ENCODE measurements at regions not wholly inside any gene's neighbourhood (a gene's known extent, or its start where the extent isn't known, plus 50 kb on each side); places are given as distances from the start of the nearest gene placed in this dataset.

GRCh38 chr10:71138166-71138830 is 74.1 kb upstream of the UNC5B start:
- WGBS (ENCODE audit: insufficient coverage): 89% methylated on average over 14 of the region's 14 CpGs
- TF ChIP-seq, protein P1, sequence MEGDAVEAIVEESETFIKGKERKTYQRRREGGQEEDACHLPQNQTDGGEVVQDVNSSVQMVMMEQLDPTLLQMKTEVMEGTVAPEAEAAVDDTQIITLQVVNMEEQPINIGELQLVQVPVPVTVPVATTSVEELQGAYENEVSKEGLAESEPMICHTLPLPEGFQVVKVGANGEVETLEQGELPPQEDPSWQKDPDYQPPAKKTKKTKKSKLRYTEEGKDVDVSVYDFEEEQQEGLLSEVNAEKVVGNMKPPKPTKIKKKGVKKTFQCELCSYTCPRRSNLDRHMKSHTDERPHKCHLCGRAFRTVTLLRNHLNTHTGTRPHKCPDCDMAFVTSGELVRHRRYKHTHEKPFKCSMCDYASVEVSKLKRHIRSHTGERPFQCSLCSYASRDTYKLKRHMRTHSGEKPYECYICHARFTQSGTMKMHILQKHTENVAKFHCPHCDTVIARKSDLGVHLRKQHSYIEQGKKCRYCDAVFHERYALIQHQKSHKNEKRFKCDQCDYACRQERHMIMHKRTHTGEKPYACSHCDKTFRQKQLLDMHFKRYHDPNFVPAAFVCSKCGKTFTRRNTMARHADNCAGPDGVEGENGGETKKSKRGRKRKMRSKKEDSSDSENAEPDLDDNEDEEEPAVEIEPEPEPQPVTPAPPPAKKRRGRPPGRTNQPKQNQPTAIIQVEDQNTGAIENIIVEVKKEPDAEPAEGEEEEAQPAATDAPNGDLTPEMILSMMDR (IDR thresholded peaks at IDR 0.05): no peak
- Mint-ChIP-seq H3K9me3 (no peaks in the 10 kb centered on the region), H3K4me1 (no peaks in the 10 kb centered on the region), H3K27me3 (ENCODE audit: low read depth in 2 of 2) (peaks cover 6 to 12% of the 10 kb centered on the region in 2 donors), H3K27ac (no peak overlapping the region), H3K36me3 (no peaks in the 10 kb centered on the region), H3K4me3 (no peak overlapping the region)
- intact Hi-C loops (cut with micrococcal nuclease): no loop called here
- no peak for ATAC-seq
- H3K4me3 ChIP-seq (ENCODE audit: low read length): no peak overlapping the region
- no peaks in the 10 kb centered on the region for H3K36me3 ChIP-seq (ENCODE audit: control insufficient read depth, insufficient read depth, low read length)
- no peak for DNase-seq
- H3K27me3 ChIP-seq (ENCODE audit: control insufficient read depth, insufficient read depth, low read length): no peaks in the 10 kb centered on the region
- no peak overlapping the region for H3K27ac ChIP-seq (ENCODE audit: low read length)
- no peaks in the 10 kb centered on the region for H3K4me1 ChIP-seq (ENCODE audit: control insufficient read depth, insufficient read depth, low read length)
- no peaks in the 10 kb centered on the region for H3K9me3 ChIP-seq (ENCODE audit: control insufficient read depth, insufficient read depth, low read length)

DNA sequence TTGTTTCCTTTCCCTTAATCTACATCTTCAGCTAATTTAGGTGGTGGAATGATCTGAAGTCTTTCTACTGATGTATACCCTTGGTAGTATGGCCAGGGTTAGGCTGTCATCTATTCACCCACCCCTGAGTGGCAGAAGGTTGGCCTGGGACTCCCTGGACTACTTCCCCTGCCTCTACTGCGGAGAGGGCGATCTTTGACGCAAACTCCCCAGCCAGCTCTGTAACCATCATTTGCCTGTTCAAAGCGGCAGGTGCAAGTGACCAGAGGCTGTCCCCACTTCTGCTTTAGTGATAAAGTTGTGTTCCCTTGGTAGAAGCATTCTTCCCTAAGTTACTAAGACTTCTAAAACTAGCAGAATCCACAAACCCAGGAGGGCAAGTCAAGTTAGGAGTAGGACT is 70.8 kb upstream of the UNC5B start:
- Mint-ChIP-seq H3K27ac (no peak overlapping the region), H3K36me3 (no peaks in the 10 kb centered on the region), H3K27me3 (ENCODE audit: low read depth in 2 of 2) (peaks cover 6 to 12% of the 10 kb centered on the region in 2 donors), H3K4me3 (no peak overlapping the region), H3K4me1 (no peaks in the 10 kb centered on the region), H3K9me3 (no peaks in the 10 kb centered on the region)
- intact Hi-C loops (cut with micrococcal nuclease): no loop called here
- Histone ChIP-seq H3K27ac (ENCODE audit: low read length) (no peak overlapping the region), H3K4me1 (ENCODE audit: control insufficient read depth, insufficient read depth, low read length) (no peaks in the 10 kb centered on the region), H3K36me3 (ENCODE audit: control insufficient read depth, insufficient read depth, low read length) (no peaks in the 10 kb centered on the region), H3K4me3 (ENCODE audit: low read length) (no peak overlapping the region), H3K27me3 (ENCODE audit: control insufficient read depth, insufficient read depth, low read length) (no peaks in the 10 kb centered on the region), H3K9me3 (ENCODE audit: control insufficient read depth, insufficient read depth, low read length) (no peaks in the 10 kb centered on the region)
- WGBS (ENCODE audit: insufficient coverage): 98% methylated on average over 4 of the region's 4 CpGs
- no peak for DNase-seq
- no peak for ATAC-seq
- TF ChIP-seq, protein P1 (IDR thresholded peaks at IDR 0.05): no peak

DNA sequence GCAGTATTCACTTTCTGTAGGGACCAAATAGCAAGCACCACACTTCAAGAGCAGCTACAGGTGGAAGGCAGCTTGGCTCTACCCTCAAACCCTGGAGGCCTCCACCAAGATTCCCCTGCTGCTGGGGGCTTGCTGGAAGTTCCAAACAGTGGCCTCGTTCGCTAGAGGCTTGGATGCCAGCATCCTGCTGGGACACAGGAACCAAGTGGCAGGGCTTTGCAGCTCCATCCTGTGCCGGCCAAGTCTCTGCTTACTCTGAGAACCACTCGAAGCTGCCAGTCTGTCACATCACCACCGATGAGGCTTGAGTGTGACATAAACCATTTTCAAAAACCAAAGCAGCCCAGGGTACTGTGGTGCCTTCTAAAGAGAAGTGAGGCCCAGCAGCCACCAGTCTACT is 69.2 kb upstream of the UNC5B start:
- no peaks in the 10 kb centered on the region for H3K36me3 Mint-ChIP-seq
- DNase-seq: no peak
- no peaks in the 10 kb centered on the region for H3K9me3 Mint-ChIP-seq
- H3K27ac ChIP-seq (ENCODE audit: low read length): no peak overlapping the region
- no peak overlapping the region for H3K4me3 Mint-ChIP-seq
- H3K4me1 Mint-ChIP-seq: no peaks in the 10 kb centered on the region
- H3K9me3 ChIP-seq (ENCODE audit: control insufficient read depth, insufficient read depth, low read length): no peaks in the 10 kb centered on the region
- no peaks in the 10 kb centered on the region for H3K27me3 ChIP-seq (ENCODE audit: control insufficient read depth, insufficient read depth, low read length)
- no peaks in the 10 kb centered on the region for H3K36me3 ChIP-seq (ENCODE audit: control insufficient read depth, insufficient read depth, low read length)
- H3K27ac Mint-ChIP-seq: no peak overlapping the region
- WGBS (ENCODE audit: insufficient coverage): 90% methylated on average over 5 of the region's 5 CpGs
- no peak overlapping the region for H3K4me3 ChIP-seq (ENCODE audit: low read length)
- peaks cover 6 to 12% of the 10 kb centered on the region in 2 donors for H3K27me3 Mint-ChIP-seq (ENCODE audit: low read depth in 2 of 2)
- ATAC-seq: no peak
- intact Hi-C loops (cut with micrococcal nuclease): no loop called here
- TF ChIP-seq, protein P1 (IDR thresholded peaks at IDR 0.05): no peak
- no peaks in the 10 kb centered on the region for H3K4me1 ChIP-seq (ENCODE audit: control insufficient read depth, insufficient read depth, low read length)

GRCh38 chr10:71143610-71144009 is 68.8 kb upstream of the UNC5B start:
- no peak for DNase-seq
- Mint-ChIP-seq H3K4me3 (no peak overlapping the region), H3K9me3 (no peaks in the 10 kb centered on the region), H3K36me3 (no peaks in the 10 kb centered on the region), H3K27me3 (ENCODE audit: low read depth in 2 of 2) (peaks cover 6 to 10% of the 10 kb centered on the region in 2 donors), H3K4me1 (no peaks in the 10 kb centered on the region), H3K27ac (no peak overlapping the region)
- Histone ChIP-seq H3K4me3 (ENCODE audit: low read length) (no peak overlapping the region), H3K36me3 (ENCODE audit: control insufficient read depth, insufficient read depth, low read length) (no peaks in the 10 kb centered on the region), H3K27me3 (ENCODE audit: control insufficient read depth, insufficient read depth, low read length) (no peaks in the 10 kb centered on the region), H3K9me3 (ENCODE audit: control insufficient read depth, insufficient read depth, low read length) (no peaks in the 10 kb centered on the region), H3K27ac (ENCODE audit: low read length) (no peak overlapping the region), H3K4me1 (ENCODE audit: control insufficient read depth, insufficient read depth, low read length) (no peaks in the 10 kb centered on the region)
- no peak for ATAC-seq
- WGBS (ENCODE audit: insufficient coverage): 94% methylated on average over 4 of the region's 4 CpGs
- TF ChIP-seq, protein P1 (IDR thresholded peaks at IDR 0.05): no peak
- intact Hi-C loops (cut with micrococcal nuclease): no loop called here
